Heart right ventricle (tissue), 16 donors: ENCODE measurements at regions not wholly inside any gene's neighbourhood (a gene's known extent, or its start where the extent isn't known, plus 50 kb on each side); places are given as distances from the start of the nearest gene placed in this dataset.
A peak's percentile ranks its signal among the peaks of the same experiment; 100 is the strongest.
"Not testable (repeated sequence)": the region's sequence is repeated elsewhere in the genome, so short reads cannot be mapped to it uniquely, and the experiment has no call there.

Experiments
- ATAC-seq, 8 donors: fragments of 200-7000 bp; cut with Tn5 transposase; one replicate each; pipeline ENCODE4 v1.9.1; 2020; ENCODE audit warnings: mild to moderate bottlenecking in 8 of 8, moderate library complexity in 8 of 8, moderate number of reproducible peaks in 1 of 8
- DNase-seq, 2 donors: peaks; one replicate each; pipeline ENCODE4 v3.0.0-alpha.2; 2020
- H3K27ac ChIP-seq, 10 donors: fragments of 200-600 bp; sonication (generic) in 2 of 10; one replicate each; pipeline versions ENCODE4 v1.5.0 to v1.8.0; 2020 to 2022; ENCODE audit warnings: mild to moderate bottlenecking in 3 of 10
- H3K27me3 ChIP-seq, 7 donors: fragments of 200-600 bp; one replicate each; pipeline ENCODE4 v1.8.0; 2021 to 2022; ENCODE audit warnings: mild to moderate bottlenecking in 2 of 7
- H3K36me3 ChIP-seq, 9 donors: fragments of 200-600 bp; sonication (generic) in 1 of 9; one replicate each; pipeline versions ENCODE4 v1.5.0 to v1.8.0; 2020 to 2022; ENCODE audit warnings: mild to moderate bottlenecking in 2 of 9
- H3K4me1 ChIP-seq, 9 donors: fragments of 200-600 bp; sonication (generic) in 1 of 9; one replicate each; pipeline versions ENCODE4 v1.5.0 to v1.8.0; 2020 to 2022; ENCODE audit warnings: mild to moderate bottlenecking in 4 of 9
- H3K4me3 ChIP-seq, 10 donors: fragments of 200-600 bp; sonication (generic) in 2 of 10; one replicate each; pipeline versions ENCODE4 v1.5.0 to v1.8.0; 2020 to 2022; ENCODE audit warnings: mild to moderate bottlenecking in 7 of 10, moderate library complexity in 2 of 10
- H3K9me3 ChIP-seq, 11 donors: fragments of 200-600 bp in 10 of 11; sonication (generic) in 2 of 11; one replicate each; pipeline versions ENCODE4 v1.5.0 to v1.8.0; 2013 to 2022; ENCODE audit warnings: mild to moderate bottlenecking in 2 of 11, control low read depth in 1 of 11, moderate library complexity in 1 of 11
- WGBS, 2 donors: extraction: QIAGEN DNeasy Blood & Tissue Kit; methylation state at CpG; one replicate each; pipeline ENCODE4 v1.1.7; 2013; ENCODE audit warnings: inconsistent platforms in 1 of 2; 5-methylcytosine and 5-hydroxymethylcytosine counted together
- intact Hi-C, 10 donors: fragments of 100-400 bp; cut with DNase I; formaldehyde crosslinking; loops; one replicate each; pipeline versions ENCODE4 v1.11.1 to v1.14.2; 2022
- donor health status: Arrhythmogenic right ventricular cardiomyopathy.
- donor health status: ischemic (EF 13 %, LVEDD 7.1; RV severe dilation, severe dysfunction).
- donor health status: healthy with polysubstance abuse.
- donor health status: DM: no; HTN: yes; CAD: no.
- donor health status: DM: no; HTN: no; CAD: no.
- donor health status: ischemic (EF 25% LVEDD 6.9; RV normal size, moderate dysfunction).
- donor health status: ischemic (EF 25% LVEDD 5.7; RV mildly dilated, moderate dysfunction).
- donor health status: healthy.
- donor health status: DM: yes; HTN: yes; CAD: no.
- donor health status: Ischemic cardiomyopathy.
- donor health status: ischemic (EF 35%, LVEDD 5.7; RV mildly dilated, moderate dysfunction).
- donor health status: nonischemic (EF 11% LVEDD 7.7; RV severe dilation, severe dysfunction).
- donor health status: DM: yes; HTN: yes; CAD: no.
- donor health status: PGD.
- donor health status: ischemic (EF 29% LVEDD 5.4; RV normal size, mild dysfunction).
- donor health status: nonischemic (EF 23%, LVEDD 6.1; RV moderate dilation, normal function).

- H3K27me3 ChIP-seq, H3K4me1 ChIP-seq, intact Hi-C loops, H3K9me3 ChIP-seq, H3K36me3 ChIP-seq: not testable (repeated sequence)
- 1% methylated on average over 54 to 60 of the region's 60 CpGs for WGBS, 2 donors
- peak overlapping the region; percentile 29 to 88 (median 75) for H3K4me3 ChIP-seq
- ATAC-seq (peak; percentile 100), DNase-seq (peak; percentile 99)
- peak overlapping the region in 9 of 10 donors; percentile 54 to 88 (median 83) for H3K27ac ChIP-seq
These were observed 189.4 kb downstream of the ADRA2C start for GRCh38 chr4:3955321-3956164.

- H3K27me3 ChIP-seq, DNase-seq, H3K4me1 ChIP-seq, H3K9me3 ChIP-seq, intact Hi-C loops, H3K36me3 ChIP-seq, ATAC-seq: not testable (repeated sequence)
- WGBS, 2 donors, result 5% methylated on average over 34 to 38 of the region's 38 CpGs
- Histone ChIP-seq H3K27ac (peak overlapping the region in 7 of 10 donors; percentile 44 to 88 (median 83)), H3K4me3 (peak overlapping the region in 9 of 10 donors; percentile 46 to 88 (median 75))
These were observed 190.1 kb downstream of the ADRA2C start for GRCh38 chr4:3956165-3956867.

- ATAC-seq, DNase-seq: not testable (repeated sequence)
These were observed 195.0 kb downstream of the ADRA2C start for GRCh38 chr4:3961091-3961672.

GRCh38 chr4:3964572-3965278, 198.5 kb downstream of the ADRA2C start:
- ATAC-seq, H3K36me3 ChIP-seq, H3K9me3 ChIP-seq, intact Hi-C loops, H3K27me3 ChIP-seq, H3K4me1 ChIP-seq, DNase-seq, H3K4me3 ChIP-seq, H3K27ac ChIP-seq: not testable (repeated sequence)
- WGBS, 2 donors, result 88 to 89% methylated on average over 24 of the region's 24 CpGs

More at GRCh38 chr4:3961091-3961672, 195.0 kb downstream of the ADRA2C start:
- H3K27me3 ChIP-seq, intact Hi-C loops, H3K27ac ChIP-seq, H3K4me3 ChIP-seq, H3K9me3 ChIP-seq, H3K36me3 ChIP-seq, H3K4me1 ChIP-seq: not testable (repeated sequence)
- 65 to 72% methylated on average over 8 to 10 of the region's 10 CpGs for WGBS, 2 donors

- H3K9me3 ChIP-seq, H3K36me3 ChIP-seq, H3K4me3 ChIP-seq, H3K4me1 ChIP-seq, intact Hi-C loops, H3K27me3 ChIP-seq, H3K27ac ChIP-seq, ATAC-seq, DNase-seq: not testable (repeated sequence)
- WGBS, 2 donors, result 82 to 90% methylated on average over 13 to 14 of the region's 14 CpGs
These were observed 201.0 kb downstream of the ADRA2C start for GRCh38 chr4:3967204-3967603.

GRCh38 chr4:3972626-3973025, 206.4 kb downstream of the ADRA2C start:
- WGBS, 2 donors, result 31 to 39% methylated on average over 2 of the region's 2 CpGs
- H3K4me3 ChIP-seq, DNase-seq: not testable (repeated sequence)

GRCh38 chr4:3973581-3974200, 207.5 kb downstream of the ADRA2C start:
- H3K9me3 ChIP-seq, H3K27ac ChIP-seq, DNase-seq, ATAC-seq, intact Hi-C loops, H3K36me3 ChIP-seq, H3K4me3 ChIP-seq, H3K4me1 ChIP-seq: not testable (repeated sequence)
- 37 to 46% methylated on average over 17 of the region's 18 CpGs for WGBS, 2 donors
- H3K27me3 ChIP-seq, result peaks cover 0 to 19% (median 4%) of the 10 kb centered on the region in 7 donors

More at GRCh38 chr4:3972626-3973025, 206.4 kb downstream of the ADRA2C start:
- H3K9me3 ChIP-seq, H3K4me1 ChIP-seq, H3K27ac ChIP-seq, ATAC-seq, intact Hi-C loops, H3K36me3 ChIP-seq: not testable (repeated sequence)
- H3K27me3 ChIP-seq, result peaks cover 0 to 19% (median 4%) of the 10 kb centered on the region in 7 donors

- not testable (repeated sequence) for H3K27ac ChIP-seq, H3K27me3 ChIP-seq, H3K9me3 ChIP-seq, H3K4me3 ChIP-seq, ATAC-seq, H3K36me3 ChIP-seq, H3K4me1 ChIP-seq
- intact Hi-C loops, result loop anchor here in 3 of 10 donors (2.0 to 10.0 kb wide), 2 partner anchors 121 to 123 kb away; no protein-coding TSS in a partner anchor
- WGBS, 2 donors, result 43 to 44% methylated on average over 5 to 6 of the region's 6 CpGs
- peak in 1 of 2 donors; percentile 25 for DNase-seq
These were observed 217.4 kb downstream of the ADRA2C start for GRCh38 chr4:3983518-3984125.
